ENCODE measurements at regions not wholly inside any gene's neighbourhood (a gene's known extent, or its start where the extent isn't known, plus 50 kb on each side); places are given as distances from the start of the nearest gene placed in this dataset.

DNA sequence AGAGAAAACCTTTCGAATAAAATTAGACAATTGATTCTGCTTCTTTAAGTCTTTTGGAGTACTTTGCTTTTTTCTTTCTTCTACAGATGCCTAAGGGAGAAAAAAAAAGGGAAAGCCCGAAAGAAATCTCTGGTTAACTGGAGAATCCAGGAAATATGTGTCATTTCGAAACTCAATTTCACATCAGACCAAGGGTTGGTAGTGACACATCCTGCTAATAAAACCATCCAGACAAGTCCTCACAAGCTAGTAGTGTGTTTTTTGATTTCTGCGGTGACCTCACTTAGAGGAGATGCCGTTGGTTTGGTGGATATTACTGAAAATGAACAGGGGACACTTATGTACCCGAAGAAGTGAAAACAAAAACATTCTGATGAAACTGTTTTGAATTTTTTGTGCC is 726.5 kb upstream of the ADAMTS5 start:
- DNase-seq (ENCODE audit: low read depth), result peak; percentile 49
- TF ChIP-seq, protein P1, sequence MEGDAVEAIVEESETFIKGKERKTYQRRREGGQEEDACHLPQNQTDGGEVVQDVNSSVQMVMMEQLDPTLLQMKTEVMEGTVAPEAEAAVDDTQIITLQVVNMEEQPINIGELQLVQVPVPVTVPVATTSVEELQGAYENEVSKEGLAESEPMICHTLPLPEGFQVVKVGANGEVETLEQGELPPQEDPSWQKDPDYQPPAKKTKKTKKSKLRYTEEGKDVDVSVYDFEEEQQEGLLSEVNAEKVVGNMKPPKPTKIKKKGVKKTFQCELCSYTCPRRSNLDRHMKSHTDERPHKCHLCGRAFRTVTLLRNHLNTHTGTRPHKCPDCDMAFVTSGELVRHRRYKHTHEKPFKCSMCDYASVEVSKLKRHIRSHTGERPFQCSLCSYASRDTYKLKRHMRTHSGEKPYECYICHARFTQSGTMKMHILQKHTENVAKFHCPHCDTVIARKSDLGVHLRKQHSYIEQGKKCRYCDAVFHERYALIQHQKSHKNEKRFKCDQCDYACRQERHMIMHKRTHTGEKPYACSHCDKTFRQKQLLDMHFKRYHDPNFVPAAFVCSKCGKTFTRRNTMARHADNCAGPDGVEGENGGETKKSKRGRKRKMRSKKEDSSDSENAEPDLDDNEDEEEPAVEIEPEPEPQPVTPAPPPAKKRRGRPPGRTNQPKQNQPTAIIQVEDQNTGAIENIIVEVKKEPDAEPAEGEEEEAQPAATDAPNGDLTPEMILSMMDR (IDR thresholded peaks at IDR 0.05; ENCODE audit: low read length, missing control alignments), result no peak

DNA sequence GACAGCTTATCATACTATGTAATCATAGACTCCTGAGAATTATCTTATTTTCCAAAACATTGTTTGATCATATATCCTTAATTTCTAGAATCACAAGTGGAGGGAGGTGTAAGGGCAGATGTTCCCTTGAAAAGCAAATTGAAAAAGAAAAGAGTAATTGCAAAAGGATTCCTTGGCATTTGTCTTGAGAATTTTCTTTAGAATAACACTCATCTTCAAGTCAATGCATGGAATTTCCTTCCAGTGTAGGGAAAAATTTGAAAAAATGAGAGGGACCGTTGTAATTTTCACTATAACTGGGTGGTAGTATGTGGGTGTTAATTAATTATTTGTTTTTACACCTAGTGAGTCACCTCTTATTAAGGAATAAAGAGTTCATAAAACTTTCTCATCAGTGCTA is 724.6 kb upstream of the ADAMTS5 start:
- TF ChIP-seq, protein P1 (IDR thresholded peaks at IDR 0.05; ENCODE audit: low read length, missing control alignments), result no peak
- no peak overlapping the region for H3K4me3 ChIP-seq (replicated peaks; ENCODE audit: low read depth, low read length)
- no peak for DNase-seq (ENCODE audit: low read depth)

More for the DNA sequence above, 726.5 kb upstream of the ADAMTS5 start:
- H3K4me3 ChIP-seq (replicated peaks; ENCODE audit: low read depth, low read length), result no peak overlapping the region

DNA sequence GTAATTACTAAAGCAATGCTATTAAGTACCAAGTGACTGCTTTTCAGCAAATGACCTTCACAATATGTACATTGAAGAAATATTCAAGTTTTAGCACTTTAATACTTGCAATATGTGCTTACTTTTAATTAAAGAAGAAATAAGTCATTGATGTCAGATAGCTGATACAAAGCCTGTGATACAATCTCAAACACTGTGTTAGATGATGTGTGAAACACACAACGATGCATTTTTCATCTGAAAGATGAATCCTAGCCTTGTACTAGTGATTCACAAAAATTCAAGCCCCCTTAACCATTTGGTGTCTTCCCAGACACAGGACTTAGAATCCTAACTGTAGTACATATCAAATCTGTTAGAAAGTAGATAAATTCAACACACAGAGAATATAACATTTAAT is 724.1 kb upstream of the ADAMTS5 start:
- DNase-seq (ENCODE audit: low read depth), result no peak
- TF ChIP-seq, protein P1 (IDR thresholded peaks at IDR 0.05; ENCODE audit: low read length, missing control alignments), result no peak
- no peak overlapping the region for H3K4me3 ChIP-seq (replicated peaks; ENCODE audit: low read depth, low read length)

DNA sequence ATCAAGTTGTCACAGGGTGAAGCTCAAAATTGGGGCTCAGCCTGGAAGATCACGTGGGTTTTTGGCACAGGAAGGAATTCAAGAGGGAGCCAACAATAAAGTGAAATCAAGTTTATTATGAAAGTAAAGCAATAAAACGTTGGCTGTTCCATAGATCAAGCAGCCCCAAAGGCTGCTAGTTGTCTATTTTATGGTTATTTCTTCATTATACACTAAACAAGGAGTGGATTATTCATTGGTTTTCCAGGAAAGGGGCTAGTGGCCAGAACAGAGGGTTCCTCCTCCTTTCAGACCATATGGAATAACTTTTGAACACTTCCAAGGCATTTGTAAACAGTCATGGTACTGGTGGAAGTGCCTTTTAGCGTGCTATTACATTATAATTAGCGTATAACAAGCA is 723.5 kb upstream of the ADAMTS5 start:
- H3K4me3 ChIP-seq (replicated peaks; ENCODE audit: low read depth, low read length), result no peak overlapping the region
- TF ChIP-seq, protein P1 (IDR thresholded peaks at IDR 0.05; ENCODE audit: low read length, missing control alignments), result no peak
- DNase-seq (ENCODE audit: low read depth), result no peak

DNA sequence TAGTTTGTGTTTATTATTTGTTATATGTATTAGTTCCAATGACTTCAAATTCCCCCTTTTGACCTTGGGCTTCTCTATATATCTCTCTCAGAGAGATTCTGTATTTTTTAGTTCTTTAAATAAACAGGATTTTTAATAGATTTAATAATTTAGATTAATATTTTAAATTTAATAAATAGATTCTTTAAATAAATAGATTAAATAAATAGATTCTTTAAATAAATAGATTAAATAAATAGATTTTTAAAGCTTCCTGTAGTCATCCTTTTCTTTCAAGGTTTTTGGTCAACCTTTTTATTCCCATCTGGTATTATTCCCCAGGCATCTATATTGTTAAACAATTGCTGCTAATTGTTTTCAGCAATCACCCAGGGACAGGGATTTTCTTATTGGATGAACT is 721.9 kb upstream of the ADAMTS5 start:
- TF ChIP-seq, protein P1 (IDR thresholded peaks at IDR 0.05; ENCODE audit: low read length, missing control alignments), result no peak
- H3K4me3 ChIP-seq (replicated peaks; ENCODE audit: low read depth, low read length), result no peak overlapping the region
- DNase-seq (ENCODE audit: low read depth), result no peak

DNA sequence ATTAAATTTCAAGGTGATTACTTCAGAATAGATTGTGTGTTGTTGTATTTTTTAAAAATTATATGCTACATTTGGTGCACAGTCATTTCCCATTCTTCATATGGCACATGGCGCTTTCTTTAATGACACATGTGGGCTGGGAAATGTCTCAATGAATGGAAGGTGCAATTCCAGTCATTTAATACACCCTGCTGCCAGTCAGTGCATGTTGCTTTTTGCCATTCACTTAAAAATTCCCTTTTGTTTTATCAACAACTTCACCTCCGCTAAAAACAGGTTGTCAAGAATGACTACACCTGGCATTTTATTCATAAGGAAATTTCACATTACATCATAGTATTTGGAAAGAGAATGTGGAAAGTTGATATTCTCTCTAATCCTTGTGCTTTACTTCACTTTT is 716.4 kb upstream of the ADAMTS5 start:
- TF ChIP-seq, protein P1 (IDR thresholded peaks at IDR 0.05; ENCODE audit: low read length, missing control alignments), result no peak
- DNase-seq (ENCODE audit: low read depth), result no peak
- no peak overlapping the region for H3K4me3 ChIP-seq (replicated peaks; ENCODE audit: low read depth, low read length)

DNA sequence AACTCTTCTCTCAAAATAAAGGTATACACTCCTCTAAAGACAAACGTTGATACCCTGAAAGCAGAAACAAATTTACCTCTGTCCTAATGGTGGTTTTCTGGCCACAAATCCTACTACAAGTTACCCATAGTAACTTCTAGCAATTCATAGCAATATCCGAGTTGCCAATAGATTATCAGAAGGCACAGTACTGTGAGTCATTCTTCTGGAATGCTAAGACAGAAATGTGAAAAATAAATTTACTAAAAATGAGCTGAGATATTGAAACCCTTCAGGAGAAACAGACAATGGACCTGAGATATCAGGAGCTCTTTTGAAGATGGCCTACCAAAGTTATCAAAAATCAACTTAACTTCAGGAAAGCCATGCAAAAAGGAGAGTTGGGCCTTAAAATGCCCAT is 715.0 kb upstream of the ADAMTS5 start:
- DNase-seq (ENCODE audit: low read depth), result peak; percentile 54
- TF ChIP-seq, protein P1 (IDR thresholded peaks at IDR 0.05; ENCODE audit: low read length, missing control alignments), result no peak
- H3K4me3 ChIP-seq (replicated peaks; ENCODE audit: low read depth, low read length), result no peak overlapping the region
